Activated T-helper 1 cell treated with anti-CD3 and anti-CD28 coated beads, Interleukin-12 subunit alpha, Interleukin-12 subunit beta, Interleukin-2, Interleukin-4 antibody, amounts not matched to agents 30 ng/mL and 10 ng/mL and 1 ng/mL, durations not matched to agents 14 hours and 24 hours and 36 hours (primary cell): ENCODE measurements at regions not wholly inside any gene's neighbourhood (a gene's known extent, or its start where the extent isn't known, plus 50 kb on each side); places are given as distances from the start of the nearest gene placed in this dataset.
"Not testable (repeated sequence)": the region's sequence is repeated elsewhere in the genome, so short reads cannot be mapped to it uniquely, and the experiment has no call there.

Experiments
- DNase-seq: peaks from one replicate; pipeline ENCODE4 v3.0.0; 2021; ENCODE audit warnings: low spot score
- H3K27ac Mint-ChIP-seq: one replicate; pipeline ENCODE4 v1.8.0; 2021; ENCODE audit warnings: mild to moderate bottlenecking, mixed read lengths
- H3K27me3 Mint-ChIP-seq: one replicate; pipeline ENCODE4 v1.8.0; 2022; ENCODE audit warnings: mild to moderate bottlenecking, moderate library complexity, mixed read lengths; ENCODE audit not compliant: insufficient read depth
- H3K36me3 Mint-ChIP-seq: one replicate; pipeline ENCODE4 v1.8.0; 2021; ENCODE audit warnings: low read depth, mixed read lengths
- H3K4me1 Mint-ChIP-seq: one replicate; pipeline ENCODE4 v1.8.0; 2021; ENCODE audit warnings: low read depth, mixed read lengths
- H3K4me3 Mint-ChIP-seq: one replicate; pipeline ENCODE4 v1.8.0; 2021; ENCODE audit warnings: mild to moderate bottlenecking, moderate library complexity, mixed read lengths
- H3K9me3 Mint-ChIP-seq: one replicate; pipeline ENCODE4 v1.8.0; 2021; ENCODE audit warnings: mixed read lengths
- intact Hi-C: fragments of 100-400 bp; cut with micrococcal nuclease; formaldehyde crosslinking; loops from one replicate; pipeline ENCODE4 v1.15.1; 2024

- Mint-ChIP-seq H3K36me3 (no peaks in the 10 kb centered on the region), H3K4me3 (no peak overlapping the region), H3K27ac (no peak overlapping the region), H3K27me3 (peaks cover 7% of the 10 kb centered on the region), H3K9me3 (no peaks in the 10 kb centered on the region), H3K4me1 (no peaks in the 10 kb centered on the region)
- intact Hi-C loops: no loop called here
- DNase-seq: no peak
These were observed 165.1 kb downstream of the ZNF621 start for GRCh38 chr3:40689837-40690236.

GRCh38 chr3:40690749-40691451, 166.1 kb downstream of the ZNF621 start:
- Mint-ChIP-seq H3K9me3 (no peaks in the 10 kb centered on the region), H3K4me3 (no peak overlapping the region), H3K4me1 (no peaks in the 10 kb centered on the region), H3K27ac (no peak overlapping the region), H3K36me3 (no peaks in the 10 kb centered on the region), H3K27me3 (peaks cover 7% of the 10 kb centered on the region)
- no peak for DNase-seq
- intact Hi-C loops: no loop called here

- Mint-ChIP-seq H3K4me1 (no peaks in the 10 kb centered on the region), H3K27me3 (peaks cover 7% of the 10 kb centered on the region), H3K27ac (no peak overlapping the region), H3K36me3 (no peaks in the 10 kb centered on the region), H3K4me3 (no peak overlapping the region), H3K9me3 (no peaks in the 10 kb centered on the region)
- DNase-seq: no peak
- intact Hi-C loops: no loop called here
These were observed 166.7 kb downstream of the ZNF621 start for GRCh38 chr3:40691452-40691861.

GRCh38 chr3:40695848-40696247, 171.1 kb downstream of the ZNF621 start:
- intact Hi-C loops: no loop called here
- Mint-ChIP-seq H3K27me3 (peaks cover 4% of the 10 kb centered on the region), H3K4me3 (no peak overlapping the region), H3K27ac (no peak overlapping the region), H3K9me3 (no peaks in the 10 kb centered on the region), H3K36me3 (no peaks in the 10 kb centered on the region), H3K4me1 (no peaks in the 10 kb centered on the region)
- no peak for DNase-seq

GRCh38 chr3:40698611-40699010, 173.9 kb downstream of the ZNF621 start:
- intact Hi-C loops, H3K36me3 Mint-ChIP-seq, H3K27ac Mint-ChIP-seq, H3K27me3 Mint-ChIP-seq, H3K9me3 Mint-ChIP-seq, DNase-seq, H3K4me1 Mint-ChIP-seq, H3K4me3 Mint-ChIP-seq: not testable (repeated sequence)

- intact Hi-C loops: no loop called here
- Mint-ChIP-seq H3K4me3 (no peak overlapping the region), H3K36me3 (no peaks in the 10 kb centered on the region), H3K27me3 (peaks cover 3% of the 10 kb centered on the region), H3K27ac (no peak overlapping the region), H3K9me3 (no peaks in the 10 kb centered on the region), H3K4me1 (no peaks in the 10 kb centered on the region)
- DNase-seq: no peak
These were observed 176.3 kb downstream of the ZNF621 start for GRCh38 chr3:40701016-40701588.

GRCh38 chr3:40704224-40704623, 179.5 kb downstream of the ZNF621 start:
- peaks cover 6% of the 10 kb centered on the region for H3K27me3 Mint-ChIP-seq
- no peak overlapping the region for H3K27ac Mint-ChIP-seq
- H3K9me3 Mint-ChIP-seq: no peaks in the 10 kb centered on the region
- no peaks in the 10 kb centered on the region for H3K36me3 Mint-ChIP-seq
- DNase-seq: no peak
- H3K4me1 Mint-ChIP-seq: no peaks in the 10 kb centered on the region
- intact Hi-C loops: no loop called here
- no peak overlapping the region for H3K4me3 Mint-ChIP-seq

GRCh38 chr3:40705663-40706062, 180.9 kb downstream of the ZNF621 start:
- DNase-seq: no peak
- intact Hi-C loops: no loop called here
- Mint-ChIP-seq H3K9me3 (no peaks in the 10 kb centered on the region), H3K27me3 (peaks cover 6% of the 10 kb centered on the region), H3K36me3 (no peaks in the 10 kb centered on the region), H3K27ac (no peak overlapping the region), H3K4me1 (no peaks in the 10 kb centered on the region), H3K4me3 (no peak overlapping the region)

- DNase-seq: no peak
- H3K4me1 Mint-ChIP-seq: peaks cover 5% of the 10 kb centered on the region
- no peaks in the 10 kb centered on the region for H3K9me3 Mint-ChIP-seq
- no peaks in the 10 kb centered on the region for H3K36me3 Mint-ChIP-seq
- intact Hi-C loops: no loop called here
- no peak overlapping the region for H3K27ac Mint-ChIP-seq
- H3K4me3 Mint-ChIP-seq: no peak overlapping the region
- H3K27me3 Mint-ChIP-seq: peaks cover 4% of the 10 kb centered on the region
These were observed 188.5 kb downstream of the ZNF621 start for GRCh38 chr3:40713306-40713705.

- Mint-ChIP-seq H3K4me1 (peaks cover 5% of the 10 kb centered on the region), H3K9me3 (no peaks in the 10 kb centered on the region), H3K27ac (no peak overlapping the region), H3K36me3 (no peaks in the 10 kb centered on the region), H3K27me3 (peaks cover 4% of the 10 kb centered on the region), H3K4me3 (no peak overlapping the region)
- no peak for DNase-seq
- intact Hi-C loops: no loop called here
These were observed 189.0 kb downstream of the ZNF621 start for GRCh38 chr3:40713795-40714194.

- Mint-ChIP-seq H3K4me1 (peaks cover 5% of the 10 kb centered on the region), H3K27me3 (peaks cover 4% of the 10 kb centered on the region), H3K27ac (no peak overlapping the region), H3K36me3 (no peaks in the 10 kb centered on the region), H3K9me3 (no peaks in the 10 kb centered on the region), H3K4me3 (no peak overlapping the region)
- intact Hi-C loops: no loop called here
- no peak for DNase-seq
These were observed 190.1 kb downstream of the ZNF621 start for GRCh38 chr3:40714771-40715345.

- intact Hi-C loops: no loop called here
- Mint-ChIP-seq H3K36me3 (no peaks in the 10 kb centered on the region), H3K27ac (no peak overlapping the region), H3K4me3 (no peak overlapping the region), H3K4me1 (peaks cover 5% of the 10 kb centered on the region), H3K27me3 (peaks cover 4% of the 10 kb centered on the region), H3K9me3 (no peaks in the 10 kb centered on the region)
- DNase-seq: no peak
These were observed 190.8 kb downstream of the ZNF621 start for GRCh38 chr3:40715551-40715950.

- no peak overlapping the region for H3K4me3 Mint-ChIP-seq
- DNase-seq: no peak
- H3K9me3 Mint-ChIP-seq: no peaks in the 10 kb centered on the region
- H3K4me1 Mint-ChIP-seq: peaks cover 5% of the 10 kb centered on the region
- H3K36me3 Mint-ChIP-seq: no peaks in the 10 kb centered on the region
- no peak overlapping the region for H3K27ac Mint-ChIP-seq
- peaks cover 4% of the 10 kb centered on the region for H3K27me3 Mint-ChIP-seq
- intact Hi-C loops: no loop called here
These were observed 192.7 kb downstream of the ZNF621 start for GRCh38 chr3:40717471-40717870.
